GM10266 (cell line): ENCODE measurements at regions not wholly inside any gene's neighbourhood (a gene's known extent, or its start where the extent isn't known, plus 50 kb on each side); places are given as distances from the start of the nearest gene placed in this dataset.

Source experiments
- DNase-seq: peaks from one replicate; pipeline ENCODE4 v3.0.0; 2012; ENCODE audit errors: extremely low spot score
- CTCF ChIP-seq: IDR thresholded peaks from 2 replicates; pipeline ENCODE4 v1.5.1; 2012; ENCODE audit warnings: mild to moderate bottlenecking, low read depth; ENCODE audit not compliant: control insufficient read depth, insufficient read depth; ENCODE audit errors: missing control alignments

DNA sequence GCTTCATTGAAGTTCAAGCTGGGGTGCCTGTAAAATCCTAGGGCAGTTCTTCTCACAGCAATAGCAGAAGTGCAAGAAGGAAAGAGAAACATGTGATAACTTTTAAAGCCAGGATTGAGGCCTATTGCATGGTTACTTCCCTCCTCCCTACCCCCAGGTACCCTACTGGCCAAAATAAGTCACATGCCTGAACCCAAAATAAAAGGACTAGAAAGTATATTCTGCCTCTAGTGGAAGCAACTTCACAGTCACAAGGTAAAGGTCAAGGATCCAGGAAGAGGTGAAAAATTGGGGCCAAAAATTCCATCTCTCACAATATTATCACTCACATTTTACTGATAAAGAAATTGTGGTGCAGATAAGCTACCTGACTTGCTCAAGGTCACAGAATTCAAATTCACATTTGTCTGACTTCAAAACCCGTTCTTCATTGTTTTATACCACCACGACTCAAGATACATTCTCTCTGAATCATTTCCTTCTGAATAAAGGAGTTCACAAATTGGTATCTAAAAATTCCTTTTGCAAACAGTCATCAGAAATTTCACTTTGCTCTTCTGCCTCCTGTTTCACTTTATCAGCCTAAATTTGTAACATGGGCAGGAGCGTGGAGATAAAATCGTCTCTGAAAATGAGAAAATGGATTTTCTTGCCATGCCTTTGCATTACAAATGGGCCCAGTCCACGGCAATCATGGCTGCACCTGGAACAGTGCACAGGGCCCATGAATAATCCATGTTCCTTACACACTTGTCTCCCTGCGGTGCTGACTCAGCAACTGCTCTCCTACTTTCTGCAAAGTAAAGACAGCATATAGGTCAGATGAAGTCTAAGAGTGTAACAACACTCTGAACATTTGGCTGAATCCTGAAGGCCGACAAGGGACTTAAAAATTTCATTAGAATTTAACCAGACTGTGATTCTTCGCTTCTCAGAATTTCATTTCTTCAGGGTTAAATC, 485.3 kb upstream of the NFIA start:
- DNase-seq = no peak

DNA sequence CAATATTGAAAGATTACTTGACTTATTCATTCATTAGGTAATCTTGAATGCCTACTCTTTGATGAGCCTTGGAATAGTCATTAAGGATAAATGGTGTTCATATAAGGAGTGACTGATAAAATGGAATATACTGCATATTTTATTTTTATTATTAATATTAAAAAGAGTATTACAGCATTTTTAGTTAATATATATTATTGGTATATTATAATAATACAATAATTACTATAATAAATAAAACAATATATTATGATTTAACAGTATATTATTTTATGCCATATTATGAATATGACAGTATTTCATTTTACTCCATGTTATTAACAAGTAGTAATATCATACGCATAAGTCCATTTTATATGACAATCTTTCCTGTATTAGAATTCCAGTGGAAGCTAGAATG, 490.8 kb upstream of the NFIA start:
- no peak for TF ChIP-seq CTCF
- DNase-seq = no peak

More for the DNA sequence above, 485.3 kb upstream of the NFIA start:
- TF ChIP-seq CTCF = no peak

- DNase-seq = no peak
- no peak for TF ChIP-seq CTCF
These were observed 492.4 kb upstream of the NFIA start for GRCh38 chr1:60589916-60590315.

GRCh38 chr1:60589046-60589748, 493.2 kb upstream of the NFIA start:
- DNase-seq = no peak
- no peak for TF ChIP-seq CTCF

- DNase-seq = no peak
- TF ChIP-seq CTCF = no peak
These were observed 498.0 kb upstream of the NFIA start for GRCh38 chr1:60584371-60584770.

- DNase-seq = no peak
These were observed 498.7 kb upstream of the NFIA start for GRCh38 chr1:60583696-60584095.

More at GRCh38 chr1:60583696-60584095, 498.7 kb upstream of the NFIA start:
- TF ChIP-seq CTCF = no peak
